ENCODE measurements at regions not wholly inside any gene's neighbourhood (a gene's known extent, or its start where the extent isn't known, plus 50 kb on each side); places are given as distances from the start of the nearest gene placed in this dataset.

- H3K36me3 ChIP-seq (ENCODE audit: control insufficient read depth in 1 of 2, insufficient read depth in 2 of 2, low read length in 2 of 2), result no peaks in the 10 kb centered on the region
- H3K4me3 ChIP-seq (ENCODE audit: low read depth in 1 of 2, low read length in 2 of 2), result no peak overlapping the region
- no peak overlapping the region for H3K27ac ChIP-seq (ENCODE audit: low read depth, low read length)
- no peaks in the 10 kb centered on the region for H3K4me1 ChIP-seq (ENCODE audit: control insufficient read depth in 1 of 2, insufficient read depth in 2 of 2, low read length in 2 of 2)
- H3K9me3 ChIP-seq (ENCODE audit: control insufficient read depth in 1 of 2, low read length in 2 of 2), result no peaks in the 10 kb centered on the region
- no peaks in the 10 kb centered on the region for H3K27me3 ChIP-seq (ENCODE audit: control insufficient read depth in 1 of 2, insufficient read depth in 2 of 2, low read length in 2 of 2)
- H3K9ac ChIP-seq (ENCODE audit: low read depth in 1 of 2, low read length in 2 of 2), result no peak overlapping the region
Measured at GRCh38 chr7:24199978-24200377, 84.0 kb upstream of the NPY start.

- Histone ChIP-seq H3K4me1 (ENCODE audit: control insufficient read depth in 1 of 2, insufficient read depth in 2 of 2, low read length in 2 of 2) (no peaks in the 10 kb centered on the region), H3K9ac (ENCODE audit: low read depth in 1 of 2, low read length in 2 of 2) (no peak overlapping the region), H3K27me3 (ENCODE audit: control insufficient read depth in 1 of 2, insufficient read depth in 2 of 2, low read length in 2 of 2) (no peaks in the 10 kb centered on the region), H3K27ac (ENCODE audit: low read depth, low read length) (no peak overlapping the region), H3K9me3 (ENCODE audit: control insufficient read depth in 1 of 2, low read length in 2 of 2) (no peaks in the 10 kb centered on the region), H3K4me3 (ENCODE audit: low read depth in 1 of 2, low read length in 2 of 2) (no peak overlapping the region), H3K36me3 (ENCODE audit: control insufficient read depth in 1 of 2, insufficient read depth in 2 of 2, low read length in 2 of 2) (no peaks in the 10 kb centered on the region)
Measured at GRCh38 chr7:24200407-24200966, 83.5 kb upstream of the NPY start.

GRCh38 chr7:24201226-24201625 is 82.8 kb upstream of the NPY start:
- H3K9ac ChIP-seq (ENCODE audit: low read depth in 1 of 2, low read length in 2 of 2), result no peak overlapping the region
- no peaks in the 10 kb centered on the region for H3K36me3 ChIP-seq (ENCODE audit: control insufficient read depth in 1 of 2, insufficient read depth in 2 of 2, low read length in 2 of 2)
- H3K4me3 ChIP-seq (ENCODE audit: low read depth in 1 of 2, low read length in 2 of 2), result no peak overlapping the region
- H3K4me1 ChIP-seq (ENCODE audit: control insufficient read depth in 1 of 2, insufficient read depth in 2 of 2, low read length in 2 of 2), result no peaks in the 10 kb centered on the region
- no peaks in the 10 kb centered on the region for H3K27me3 ChIP-seq (ENCODE audit: control insufficient read depth in 1 of 2, insufficient read depth in 2 of 2, low read length in 2 of 2)
- H3K9me3 ChIP-seq (ENCODE audit: control insufficient read depth in 1 of 2, low read length in 2 of 2), result no peaks in the 10 kb centered on the region
- H3K27ac ChIP-seq (ENCODE audit: low read depth, low read length), result no peak overlapping the region

GRCh38 chr7:24212073-24212472 is 71.9 kb upstream of the NPY start:
- Histone ChIP-seq H3K9me3 (ENCODE audit: control insufficient read depth in 1 of 2, low read length in 2 of 2) (no peaks in the 10 kb centered on the region), H3K4me1 (ENCODE audit: control insufficient read depth in 1 of 2, insufficient read depth in 2 of 2, low read length in 2 of 2) (no peaks in the 10 kb centered on the region), H3K27me3 (ENCODE audit: control insufficient read depth in 1 of 2, insufficient read depth in 2 of 2, low read length in 2 of 2) (no peaks in the 10 kb centered on the region), H3K36me3 (ENCODE audit: control insufficient read depth in 1 of 2, insufficient read depth in 2 of 2, low read length in 2 of 2) (no peaks in the 10 kb centered on the region), H3K4me3 (ENCODE audit: low read depth in 1 of 2, low read length in 2 of 2) (no peak overlapping the region), H3K27ac (ENCODE audit: low read depth, low read length) (no peak overlapping the region), H3K9ac (ENCODE audit: low read depth in 1 of 2, low read length in 2 of 2) (no peak overlapping the region)

- no peak overlapping the region for H3K27ac ChIP-seq (ENCODE audit: low read depth, low read length)
- no peaks in the 10 kb centered on the region for H3K4me1 ChIP-seq (ENCODE audit: control insufficient read depth in 1 of 2, insufficient read depth in 2 of 2, low read length in 2 of 2)
- no peak overlapping the region for H3K9ac ChIP-seq (ENCODE audit: low read depth in 1 of 2, low read length in 2 of 2)
- no peaks in the 10 kb centered on the region for H3K36me3 ChIP-seq (ENCODE audit: control insufficient read depth in 1 of 2, insufficient read depth in 2 of 2, low read length in 2 of 2)
- no peaks in the 10 kb centered on the region for H3K9me3 ChIP-seq (ENCODE audit: control insufficient read depth in 1 of 2, low read length in 2 of 2)
- H3K4me3 ChIP-seq (ENCODE audit: low read depth in 1 of 2, low read length in 2 of 2), result no peak overlapping the region
- H3K27me3 ChIP-seq (ENCODE audit: control insufficient read depth in 1 of 2, insufficient read depth in 2 of 2, low read length in 2 of 2), result no peaks in the 10 kb centered on the region
Measured at GRCh38 chr7:24213311-24213710, 70.7 kb upstream of the NPY start.

- H3K36me3 ChIP-seq (ENCODE audit: control insufficient read depth in 1 of 2, insufficient read depth in 2 of 2, low read length in 2 of 2), result no peaks in the 10 kb centered on the region
- no peaks in the 10 kb centered on the region for H3K27me3 ChIP-seq (ENCODE audit: control insufficient read depth in 1 of 2, insufficient read depth in 2 of 2, low read length in 2 of 2)
- no peaks in the 10 kb centered on the region for H3K4me1 ChIP-seq (ENCODE audit: control insufficient read depth in 1 of 2, insufficient read depth in 2 of 2, low read length in 2 of 2)
- H3K27ac ChIP-seq (ENCODE audit: low read depth, low read length), result no peak overlapping the region
- H3K9me3 ChIP-seq (ENCODE audit: control insufficient read depth in 1 of 2, low read length in 2 of 2), result no peaks in the 10 kb centered on the region
- no peak overlapping the region for H3K4me3 ChIP-seq (ENCODE audit: low read depth in 1 of 2, low read length in 2 of 2)
- no peak overlapping the region for H3K9ac ChIP-seq (ENCODE audit: low read depth in 1 of 2, low read length in 2 of 2)
Measured at GRCh38 chr7:24214670-24215069, 69.3 kb upstream of the NPY start.

- no peak overlapping the region for H3K27ac ChIP-seq (ENCODE audit: low read depth, low read length)
- H3K27me3 ChIP-seq (ENCODE audit: control insufficient read depth in 1 of 2, insufficient read depth in 2 of 2, low read length in 2 of 2), result no peaks in the 10 kb centered on the region
- H3K36me3 ChIP-seq (ENCODE audit: control insufficient read depth in 1 of 2, insufficient read depth in 2 of 2, low read length in 2 of 2), result no peaks in the 10 kb centered on the region
- no peaks in the 10 kb centered on the region for H3K9me3 ChIP-seq (ENCODE audit: control insufficient read depth in 1 of 2, low read length in 2 of 2)
- H3K4me3 ChIP-seq (ENCODE audit: low read depth in 1 of 2, low read length in 2 of 2), result no peak overlapping the region
- no peaks in the 10 kb centered on the region for H3K4me1 ChIP-seq (ENCODE audit: control insufficient read depth in 1 of 2, insufficient read depth in 2 of 2, low read length in 2 of 2)
- no peak overlapping the region for H3K9ac ChIP-seq (ENCODE audit: low read depth in 1 of 2, low read length in 2 of 2)
Measured at GRCh38 chr7:24216576-24217125, 67.3 kb upstream of the NPY start.

- no peak overlapping the region for H3K9ac ChIP-seq (ENCODE audit: low read depth in 1 of 2, low read length in 2 of 2)
Measured at GRCh38 chr7:24221500-24221899, 62.5 kb upstream of the NPY start.

GRCh38 chr7:24227068-24227467 is 56.9 kb upstream of the NPY start:
- Histone ChIP-seq H3K27me3 (ENCODE audit: control insufficient read depth in 1 of 2, insufficient read depth in 2 of 2, low read length in 2 of 2) (no peaks in the 10 kb centered on the region), H3K36me3 (ENCODE audit: control insufficient read depth in 1 of 2, insufficient read depth in 2 of 2, low read length in 2 of 2) (no peaks in the 10 kb centered on the region), H3K4me1 (ENCODE audit: control insufficient read depth in 1 of 2, insufficient read depth in 2 of 2, low read length in 2 of 2) (no peaks in the 10 kb centered on the region), H3K4me3 (ENCODE audit: low read depth in 1 of 2, low read length in 2 of 2) (no peak overlapping the region), H3K9ac (ENCODE audit: low read depth in 1 of 2, low read length in 2 of 2) (no peak overlapping the region), H3K27ac (ENCODE audit: low read depth, low read length) (no peak overlapping the region), H3K9me3 (ENCODE audit: control insufficient read depth in 1 of 2, low read length in 2 of 2) (peaks cover 3 to 8% of the 10 kb centered on the region in 2 donors)

More at GRCh38 chr7:24221500-24221899, 62.5 kb upstream of the NPY start:
- no peaks in the 10 kb centered on the region for H3K4me1 ChIP-seq (ENCODE audit: control insufficient read depth in 1 of 2, insufficient read depth in 2 of 2, low read length in 2 of 2)
- H3K27me3 ChIP-seq (ENCODE audit: control insufficient read depth in 1 of 2, insufficient read depth in 2 of 2, low read length in 2 of 2), result no peaks in the 10 kb centered on the region
- no peak overlapping the region for H3K4me3 ChIP-seq (ENCODE audit: low read depth in 1 of 2, low read length in 2 of 2)
- no peak overlapping the region for H3K27ac ChIP-seq (ENCODE audit: low read depth, low read length)
- no peaks in the 10 kb centered on the region for H3K36me3 ChIP-seq (ENCODE audit: control insufficient read depth in 1 of 2, insufficient read depth in 2 of 2, low read length in 2 of 2)
- peaks cover 3 to 8% of the 10 kb centered on the region in 2 donors for H3K9me3 ChIP-seq (ENCODE audit: control insufficient read depth in 1 of 2, low read length in 2 of 2)

GRCh38 chr7:24227603-24228359 is 56.2 kb upstream of the NPY start:
- Histone ChIP-seq H3K9ac (ENCODE audit: low read depth in 1 of 2, low read length in 2 of 2) (no peak overlapping the region), H3K4me3 (ENCODE audit: low read depth in 1 of 2, low read length in 2 of 2) (no peak overlapping the region), H3K27me3 (ENCODE audit: control insufficient read depth in 1 of 2, insufficient read depth in 2 of 2, low read length in 2 of 2) (no peaks in the 10 kb centered on the region), H3K9me3 (ENCODE audit: control insufficient read depth in 1 of 2, low read length in 2 of 2) (peaks cover 3 to 8% of the 10 kb centered on the region in 2 donors), H3K27ac (ENCODE audit: low read depth, low read length) (no peak overlapping the region), H3K36me3 (ENCODE audit: control insufficient read depth in 1 of 2, insufficient read depth in 2 of 2, low read length in 2 of 2) (no peaks in the 10 kb centered on the region), H3K4me1 (ENCODE audit: control insufficient read depth in 1 of 2, insufficient read depth in 2 of 2, low read length in 2 of 2) (no peaks in the 10 kb centered on the region)

All from duodenal mucosa (tissue), 2 donors.